ENCODE measurements at regions not wholly inside any gene's neighbourhood (a gene's known extent, or its start where the extent isn't known, plus 50 kb on each side); places are given as distances from the start of the nearest gene placed in this dataset.

- Histone ChIP-seq H3K9ac (ENCODE audit: control insufficient read depth, extremely low read depth, insufficient read depth, low read length) (no peak overlapping the region), H3K36me3 (ENCODE audit: control insufficient read depth in 2 of 2, extremely low read depth in 1 of 2, insufficient read depth in 2 of 2, low read length in 2 of 2) (no peaks in the 10 kb centered on the region), H2AFZ (ENCODE audit: control insufficient read depth, low read length) (no peak overlapping the region), H3K4me1 (ENCODE audit: control insufficient read depth, extremely low read depth, insufficient read depth, low read length) (no peaks in the 10 kb centered on the region), H3K9me3 (ENCODE audit: control insufficient read depth, low read depth, low read length) (no peaks in the 10 kb centered on the region), H3K79me2 (ENCODE audit: control insufficient read depth, insufficient read depth, low read length) (no peaks in the 10 kb centered on the region), H3K9me1 (ENCODE audit: control insufficient read depth, extremely low read depth, insufficient read depth, low read length) (no peaks in the 10 kb centered on the region), H3K27me3 (ENCODE audit: control insufficient read depth, extremely low read depth, insufficient read depth, low read length) (no peaks in the 10 kb centered on the region), H4K20me1 (ENCODE audit: control insufficient read depth, extremely low read depth, insufficient read depth, low read length) (no peaks in the 10 kb centered on the region), H3K27ac (ENCODE audit: control insufficient read depth, insufficient read depth, low read length) (no peak overlapping the region), H3K4me3 (ENCODE audit: control insufficient read depth in 2 of 3, extremely low read depth in 1 of 3, insufficient read depth in 2 of 3, low read depth in 1 of 3, low read length in 3 of 3) (no peak overlapping the region), H3K4me2 (ENCODE audit: control insufficient read depth, extremely low read depth, insufficient read depth, low read depth, low read length) (no peak overlapping the region)
- dilution Hi-C loops (cut with MboI; ENCODE audit: extremely low pct_ligation_motif_present, low sequenced_read_pairs), result no loop called here
- FAIRE-seq, result no peak
- TF ChIP-seq CTCF (optimal IDR thresholded peaks at IDR 0.05 in 1 of 3, IDR thresholded peaks at IDR 0.05 in 1 of 3, conservative IDR thresholded peaks at IDR 0.05 in 1 of 3; ENCODE audit: extremely low read depth in 1 of 3, insufficient read depth in 2 of 3, low read length in 3 of 3), result no peak
- no peak for TF ChIP-seq EZH2 (IDR thresholded peaks at IDR 0.05; ENCODE audit: low read length)
- no peak for DNase-seq (ENCODE audit: low read depth, low spot score)
Observed at GRCh38 chr13:67372868-67373464, 142.8 kb upstream of the PCDH9 start.

GRCh38 chr13:67369895-67370660 is 139.9 kb upstream of the PCDH9 start:
- Histone ChIP-seq H3K27me3 (ENCODE audit: control insufficient read depth, extremely low read depth, insufficient read depth, low read length) (no peaks in the 10 kb centered on the region), H3K9me1 (ENCODE audit: control insufficient read depth, extremely low read depth, insufficient read depth, low read length) (no peaks in the 10 kb centered on the region), H2AFZ (ENCODE audit: control insufficient read depth, low read length) (no peak overlapping the region), H3K9ac (ENCODE audit: control insufficient read depth, extremely low read depth, insufficient read depth, low read length) (no peak overlapping the region), H3K4me1 (ENCODE audit: control insufficient read depth, extremely low read depth, insufficient read depth, low read length) (no peaks in the 10 kb centered on the region), H3K36me3 (ENCODE audit: control insufficient read depth in 2 of 2, extremely low read depth in 1 of 2, insufficient read depth in 2 of 2, low read length in 2 of 2) (no peaks in the 10 kb centered on the region), H3K4me3 (ENCODE audit: control insufficient read depth in 2 of 3, extremely low read depth in 1 of 3, insufficient read depth in 2 of 3, low read depth in 1 of 3, low read length in 3 of 3) (no peak overlapping the region), H3K4me2 (ENCODE audit: control insufficient read depth, extremely low read depth, insufficient read depth, low read depth, low read length) (no peak overlapping the region), H3K27ac (ENCODE audit: control insufficient read depth, insufficient read depth, low read length) (no peak overlapping the region), H3K79me2 (ENCODE audit: control insufficient read depth, insufficient read depth, low read length) (no peaks in the 10 kb centered on the region), H4K20me1 (ENCODE audit: control insufficient read depth, extremely low read depth, insufficient read depth, low read length) (no peaks in the 10 kb centered on the region), H3K9me3 (ENCODE audit: control insufficient read depth, low read depth, low read length) (no peaks in the 10 kb centered on the region)
- FAIRE-seq (no peak), DNase-seq (ENCODE audit: low read depth, low spot score) (no peak)
- TF ChIP-seq CTCF (optimal IDR thresholded peaks at IDR 0.05 in 1 of 3, IDR thresholded peaks at IDR 0.05 in 1 of 3, conservative IDR thresholded peaks at IDR 0.05 in 1 of 3; ENCODE audit: extremely low read depth in 1 of 3, insufficient read depth in 2 of 3, low read length in 3 of 3) (no peak), EZH2 (IDR thresholded peaks at IDR 0.05; ENCODE audit: low read length) (no peak)
- dilution Hi-C loops (cut with MboI; ENCODE audit: extremely low pct_ligation_motif_present, low sequenced_read_pairs), result no loop called here

All from keratinocyte (primary cell).